ENCODE measurements at regions not wholly inside any gene's neighbourhood (a gene's known extent, or its start where the extent isn't known, plus 50 kb on each side); places are given as distances from the start of the nearest gene placed in this dataset.
"Not testable (repeated sequence)": the region's sequence is repeated elsewhere in the genome, so short reads cannot be mapped to it uniquely, and the experiment has no call there.

DNA sequence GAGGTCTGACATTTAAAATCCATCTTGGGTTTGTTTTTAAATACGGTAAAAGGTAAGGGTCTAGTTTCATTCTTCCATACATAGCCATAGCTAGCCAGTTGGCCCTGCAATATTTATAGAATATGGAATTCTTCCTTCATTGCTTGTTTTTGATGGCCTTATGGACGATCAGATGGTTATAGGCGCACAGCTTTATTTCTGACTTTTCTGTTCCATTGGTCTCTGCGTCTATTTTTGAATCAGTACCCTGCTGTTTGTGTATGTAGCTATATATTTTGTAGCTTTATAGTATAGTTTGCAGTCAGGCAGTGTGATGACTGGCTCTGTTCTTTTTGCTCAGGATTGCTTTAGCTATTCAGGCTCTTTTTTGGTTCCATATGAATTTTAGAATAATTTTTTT lies 366.8 kb upstream of the MIS18BP1 start:
- ChIA-PET CTCF (no interaction called here), POLR2A (no interaction called here)
- TF ChIP-seq FOXM1 (IDR thresholded peaks at IDR 0.05; ENCODE audit: borderline replicate concordance): no peak
- TF ChIP-seq TARDBP (IDR thresholded peaks at IDR 0.05): no peak
- TF ChIP-seq SUZ12 (IDR thresholded peaks at IDR 0.05): no peak
- no peak for TF ChIP-seq LEF1 (IDR thresholded peaks at IDR 0.05; ENCODE audit: borderline replicate concordance)
- no peak for DNase-seq (ENCODE audit: extremely low spot score)

DNA sequence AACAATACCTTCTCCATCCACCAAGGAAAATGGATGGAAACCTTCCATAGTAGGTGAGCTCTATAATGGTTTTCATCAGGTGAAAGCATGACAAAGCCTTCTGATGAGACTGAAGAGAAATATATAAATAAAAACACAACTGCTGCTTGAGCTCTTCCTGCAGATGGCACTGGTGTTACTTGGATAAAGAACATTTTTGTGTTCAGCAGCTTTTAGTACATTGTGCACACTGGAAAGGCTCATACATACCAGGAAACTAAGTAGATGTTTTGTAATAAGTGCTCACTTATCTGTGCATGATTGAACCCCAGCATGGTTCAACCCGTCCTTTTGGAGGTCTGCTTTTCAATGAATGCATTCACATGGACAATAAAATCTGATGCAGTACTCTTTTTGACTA lies 357.3 kb upstream of the MIS18BP1 start:
- ChIA-PET POLR2A (no interaction called here), CTCF (interaction anchor here (0.6 kb wide), 2 partner anchors 20 to 297 kb away, joined by 3 read pairs; no protein-coding TSS in a partner anchor)
- no peak for DNase-seq (ENCODE audit: extremely low spot score)
- TF ChIP-seq ARNT (IDR thresholded peaks at IDR 0.05) (no peak), BHLHE40 (IDR thresholded peaks at IDR 0.05; ENCODE audit: borderline replicate concordance) (no peak), FOXM1 (IDR thresholded peaks at IDR 0.05; ENCODE audit: borderline replicate concordance) (no peak), FOXA1 (IDR thresholded peaks at IDR 0.05) (no peak), HDGF (IDR thresholded peaks at IDR 0.05; ENCODE audit: borderline replicate concordance) (no peak), CTBP1 (IDR thresholded peaks at IDR 0.05; ENCODE audit: borderline replicate concordance) (no peak), SP1 (IDR thresholded peaks at IDR 0.05) (no peak), ZNF384 (IDR thresholded peaks at IDR 0.05) (no peak), SUZ12 (IDR thresholded peaks at IDR 0.05) (no peak), LEF1 (IDR thresholded peaks at IDR 0.05; ENCODE audit: borderline replicate concordance) (no peak), NFRKB (IDR thresholded peaks at IDR 0.05) (no peak), TARDBP (IDR thresholded peaks at IDR 0.05) (no peak)
- TF ChIP-seq, protein P1, sequence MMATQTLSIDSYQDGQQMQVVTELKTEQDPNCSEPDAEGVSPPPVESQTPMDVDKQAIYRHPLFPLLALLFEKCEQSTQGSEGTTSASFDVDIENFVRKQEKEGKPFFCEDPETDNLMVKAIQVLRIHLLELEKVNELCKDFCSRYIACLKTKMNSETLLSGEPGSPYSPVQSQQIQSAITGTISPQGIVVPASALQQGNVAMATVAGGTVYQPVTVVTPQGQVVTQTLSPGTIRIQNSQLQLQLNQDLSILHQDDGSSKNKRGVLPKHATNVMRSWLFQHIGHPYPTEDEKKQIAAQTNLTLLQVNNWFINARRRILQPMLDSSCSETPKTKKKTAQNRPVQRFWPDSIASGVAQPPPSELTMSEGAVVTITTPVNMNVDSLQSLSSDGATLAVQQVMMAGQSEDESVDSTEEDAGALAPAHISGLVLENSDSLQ (IDR thresholded peaks at IDR 0.05): no peak

DNA sequence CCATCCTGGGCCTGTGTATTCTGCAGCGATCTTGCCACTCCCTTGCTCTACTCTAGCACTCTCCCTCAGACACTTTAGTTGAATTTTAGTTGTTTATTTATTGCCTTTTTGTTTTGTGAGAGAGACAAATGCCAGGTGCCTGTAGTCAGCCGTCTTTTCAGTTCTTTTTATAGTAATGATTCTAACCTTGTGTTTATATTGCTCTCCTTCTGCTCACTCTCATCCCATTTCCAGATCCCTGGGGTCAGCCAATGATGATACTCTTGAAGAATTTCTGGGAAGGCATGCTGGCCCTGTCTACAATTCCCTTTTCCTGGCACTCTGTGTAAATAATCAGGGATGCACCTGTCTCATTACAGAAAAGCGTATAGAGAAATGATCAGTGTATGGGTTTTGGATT lies 334.1 kb upstream of the MIS18BP1 start:
- no peak for TF ChIP-seq CTBP1 (IDR thresholded peaks at IDR 0.05; ENCODE audit: borderline replicate concordance)
- TF ChIP-seq, protein P1 (IDR thresholded peaks at IDR 0.05): no peak
- no peak for TF ChIP-seq FOXA1 (IDR thresholded peaks at IDR 0.05)
- TF ChIP-seq SP1 (IDR thresholded peaks at IDR 0.05): no peak
- no peak for TF ChIP-seq HDGF (IDR thresholded peaks at IDR 0.05; ENCODE audit: borderline replicate concordance)
- no peak for TF ChIP-seq ARNT (IDR thresholded peaks at IDR 0.05)
- no peak for TF ChIP-seq FOXK2 (IDR thresholded peaks at IDR 0.05)
- no peak for DNase-seq (ENCODE audit: extremely low spot score)
- POLR2A ChIA-PET: no interaction called here
- CTCF ChIA-PET: no interaction called here

DNA sequence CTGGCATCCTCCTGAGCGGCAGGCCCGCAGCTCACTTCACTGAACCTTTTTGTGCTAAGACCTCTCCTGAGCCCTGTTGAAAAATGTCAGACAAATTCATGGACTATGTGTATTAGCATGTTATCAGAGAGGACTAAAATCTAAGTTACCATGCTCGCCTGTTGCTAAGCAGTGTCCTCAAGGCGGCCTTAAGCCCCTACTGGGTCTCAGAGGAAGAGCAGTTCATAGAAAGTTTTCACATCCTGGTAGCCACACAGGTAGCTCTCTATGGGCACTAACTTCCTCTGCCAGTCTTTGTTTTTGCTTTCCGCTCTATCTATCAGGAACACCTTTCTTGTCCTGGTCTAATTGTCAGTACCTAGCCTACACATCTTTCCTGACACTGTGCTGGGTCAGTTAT lies 306.6 kb upstream of the MIS18BP1 start:
- CTCF ChIA-PET: interaction anchor here (0.6 kb wide), 1 partner anchor 28 kb away, joined by 3 read pairs; no protein-coding TSS in a partner anchor
- TF ChIP-seq FOXM1 (IDR thresholded peaks at IDR 0.05; ENCODE audit: borderline replicate concordance): no peak
- TF ChIP-seq HDGF (IDR thresholded peaks at IDR 0.05; ENCODE audit: borderline replicate concordance): no peak
- no peak for TF ChIP-seq L3MBTL2 (conservative IDR thresholded peaks at IDR 0.05)
- TF ChIP-seq ELF4 (IDR thresholded peaks at IDR 0.05): no peak
- TF ChIP-seq FOXA1 (IDR thresholded peaks at IDR 0.05): no peak
- no peak for TF ChIP-seq NFRKB (IDR thresholded peaks at IDR 0.05)
- TF ChIP-seq BHLHE40 (IDR thresholded peaks at IDR 0.05; ENCODE audit: borderline replicate concordance): no peak
- TF ChIP-seq, protein P1 (IDR thresholded peaks at IDR 0.05): no peak
- TF ChIP-seq SP1 (IDR thresholded peaks at IDR 0.05): no peak
- TF ChIP-seq LEF1 (IDR thresholded peaks at IDR 0.05; ENCODE audit: borderline replicate concordance): no peak
- no peak for TF ChIP-seq SUZ12 (IDR thresholded peaks at IDR 0.05)
- no peak for TF ChIP-seq ZNF384 (IDR thresholded peaks at IDR 0.05)
- TF ChIP-seq ARNT (IDR thresholded peaks at IDR 0.05): no peak
- TF ChIP-seq TARDBP (IDR thresholded peaks at IDR 0.05): no peak
- no peak for TF ChIP-seq CTBP1 (IDR thresholded peaks at IDR 0.05; ENCODE audit: borderline replicate concordance)
- no peak for TF ChIP-seq FOXK2 (IDR thresholded peaks at IDR 0.05)

DNA sequence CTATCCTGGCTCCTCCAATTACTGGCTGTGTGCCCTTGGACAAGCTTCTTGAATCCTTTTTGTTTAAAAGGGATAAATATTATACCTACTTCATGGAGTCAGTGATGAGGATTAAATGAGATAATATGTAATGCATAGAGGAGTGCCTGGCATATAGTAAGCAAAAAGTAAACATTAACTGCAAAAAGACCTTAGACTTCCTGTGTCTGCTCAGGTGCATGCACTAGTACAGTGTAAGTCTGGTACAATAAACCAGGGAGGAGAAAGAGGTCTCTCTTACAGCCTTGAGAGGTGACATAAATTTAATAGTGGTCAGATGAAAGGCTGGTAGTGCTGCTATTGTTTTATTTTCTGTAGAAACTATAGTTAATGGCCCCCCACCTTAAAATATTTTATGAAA lies 305.2 kb upstream of the MIS18BP1 start:
- no peak for DNase-seq (ENCODE audit: extremely low spot score)
- POLR2A ChIA-PET: no interaction called here
- CTCF ChIA-PET: no interaction called here
- no peak for TF ChIP-seq L3MBTL2 (conservative IDR thresholded peaks at IDR 0.05)
- no peak for TF ChIP-seq HDGF (IDR thresholded peaks at IDR 0.05; ENCODE audit: borderline replicate concordance)
- no peak for TF ChIP-seq SUZ12 (IDR thresholded peaks at IDR 0.05)
- no peak for TF ChIP-seq FOXA1 (IDR thresholded peaks at IDR 0.05)
- TF ChIP-seq, protein P1 (IDR thresholded peaks at IDR 0.05): no peak
- no peak for TF ChIP-seq TARDBP (IDR thresholded peaks at IDR 0.05)
- no peak for TF ChIP-seq ELF4 (IDR thresholded peaks at IDR 0.05)
- no peak for TF ChIP-seq FOXM1 (IDR thresholded peaks at IDR 0.05; ENCODE audit: borderline replicate concordance)
- no peak for TF ChIP-seq LEF1 (IDR thresholded peaks at IDR 0.05; ENCODE audit: borderline replicate concordance)
- no peak for TF ChIP-seq NFRKB (IDR thresholded peaks at IDR 0.05)
- no peak for TF ChIP-seq ARNT (IDR thresholded peaks at IDR 0.05)
- no peak for TF ChIP-seq CTBP1 (IDR thresholded peaks at IDR 0.05; ENCODE audit: borderline replicate concordance)
- no peak for TF ChIP-seq SP1 (IDR thresholded peaks at IDR 0.05)
- TF ChIP-seq ZNF384 (IDR thresholded peaks at IDR 0.05): no peak
- no peak for TF ChIP-seq BHLHE40 (IDR thresholded peaks at IDR 0.05; ENCODE audit: borderline replicate concordance)
- no peak for TF ChIP-seq FOXK2 (IDR thresholded peaks at IDR 0.05)

More for the DNA sequence above, 306.6 kb upstream of the MIS18BP1 start:
- POLR2A ChIA-PET: no interaction called here
- peak; percentile 6 for DNase-seq (ENCODE audit: extremely low spot score)

DNA sequence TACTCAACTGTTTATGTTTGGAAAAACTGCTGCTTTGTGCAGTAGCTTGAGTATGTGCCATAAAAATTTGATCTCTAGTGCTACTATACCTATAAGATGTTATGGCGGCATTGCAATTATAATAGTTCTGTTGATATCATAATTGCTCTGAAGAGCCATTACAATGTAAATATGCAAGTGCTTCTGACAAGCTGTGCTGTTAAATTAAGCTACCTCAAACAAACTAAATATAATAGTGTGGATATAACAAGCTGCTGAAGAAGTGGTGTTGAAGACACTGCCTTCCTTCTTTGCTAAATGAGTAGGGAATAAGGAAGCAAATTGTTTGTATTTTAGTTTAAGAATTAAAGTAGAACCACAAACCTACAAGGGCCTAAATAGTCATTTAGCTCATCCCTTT lies 301.0 kb upstream of the MIS18BP1 start:
- no peak for DNase-seq (ENCODE audit: extremely low spot score)
- ChIA-PET POLR2A (no interaction called here), CTCF (no interaction called here)
- TF ChIP-seq ELF4 (IDR thresholded peaks at IDR 0.05) (no peak), FOXM1 (IDR thresholded peaks at IDR 0.05; ENCODE audit: borderline replicate concordance) (no peak)

DNA sequence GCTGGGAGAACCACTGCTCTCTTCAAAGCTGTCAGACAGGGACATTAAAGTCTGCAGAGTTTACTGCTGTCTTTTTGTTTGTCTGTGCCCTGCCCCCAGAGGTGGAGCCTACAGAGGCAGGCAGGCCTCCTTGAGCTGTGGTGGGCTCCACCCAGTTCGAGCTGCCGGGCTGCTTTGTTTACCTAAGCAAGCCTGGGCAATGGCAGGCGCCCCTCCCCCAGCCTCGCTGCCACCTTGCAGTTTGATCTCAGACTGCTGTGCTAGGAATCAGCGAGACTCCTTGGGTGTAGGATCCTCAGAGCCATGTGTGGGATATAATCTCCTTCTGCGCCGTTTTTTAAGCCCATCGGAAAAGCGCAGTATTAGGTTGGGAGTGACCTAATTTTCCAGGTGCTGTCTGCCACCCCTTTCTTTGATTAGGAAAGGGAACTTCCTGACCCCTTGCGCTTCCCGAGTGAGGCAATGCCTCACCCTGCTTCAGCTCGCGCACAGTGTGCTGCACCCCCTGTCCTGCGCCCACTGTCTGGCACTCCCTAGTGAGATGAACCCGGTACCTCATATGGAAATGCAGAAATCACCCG lies 298.3 kb upstream of the MIS18BP1 start:
- CTCF ChIA-PET: interaction anchor here (0.6 kb wide), 1 partner anchor 703 kb away, joined by 4 read pairs; no protein-coding TSS in a partner anchor
- POLR2A ChIA-PET; DNase-seq (ENCODE audit: extremely low spot score): not testable (repeated sequence)

Data from HEK293T (cell line).